Daoy (cell line): ENCODE measurements at regions not wholly inside any gene's neighbourhood (a gene's known extent, or its start where the extent isn't known, plus 50 kb on each side); places are given as distances from the start of the nearest gene placed in this dataset.

ENCODE experiments used
- DNase-seq: peaks from one replicate; pipeline ENCODE4 v3.0.0-alpha.2; 2015; ENCODE audit warnings: low read depth

DNA sequence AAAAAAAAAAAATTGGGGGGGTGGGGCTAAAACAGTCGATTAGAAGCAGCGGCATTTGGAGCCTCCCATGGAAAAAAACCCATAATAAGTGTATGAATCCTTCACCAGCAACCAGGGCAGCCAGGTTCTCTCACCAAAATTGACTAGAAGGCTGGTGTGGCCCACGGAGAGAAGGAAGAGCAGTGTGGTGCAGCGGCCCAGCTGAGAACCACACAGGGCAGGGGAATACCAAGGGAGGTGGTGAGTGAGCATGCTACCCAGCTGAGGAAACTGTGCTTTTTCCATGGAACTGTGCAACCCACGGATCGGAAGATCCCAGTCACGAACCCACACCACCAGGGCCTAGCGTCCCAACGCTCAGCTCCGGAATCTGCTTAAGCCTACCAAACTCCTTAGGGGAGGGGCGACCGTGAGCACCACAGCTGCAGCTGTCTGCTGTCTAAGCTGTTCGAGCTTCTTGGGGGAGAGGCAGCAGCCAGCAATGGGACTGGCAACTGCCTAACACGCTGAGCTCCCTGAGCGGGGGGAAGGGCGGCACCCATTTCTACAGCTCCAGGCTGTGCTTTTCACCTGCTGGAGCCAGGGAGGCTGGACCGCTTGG lies 1037.2 kb upstream of the ACVR2A start:
- DNase-seq: no peak

- DNase-seq: no peak
Measured at GRCh38 chr2:146806364-146807005, 1038.3 kb upstream of the ACVR2A start.

- DNase-seq: no peak
Measured at GRCh38 chr2:146804288-146804687, 1040.5 kb upstream of the ACVR2A start.

DNA sequence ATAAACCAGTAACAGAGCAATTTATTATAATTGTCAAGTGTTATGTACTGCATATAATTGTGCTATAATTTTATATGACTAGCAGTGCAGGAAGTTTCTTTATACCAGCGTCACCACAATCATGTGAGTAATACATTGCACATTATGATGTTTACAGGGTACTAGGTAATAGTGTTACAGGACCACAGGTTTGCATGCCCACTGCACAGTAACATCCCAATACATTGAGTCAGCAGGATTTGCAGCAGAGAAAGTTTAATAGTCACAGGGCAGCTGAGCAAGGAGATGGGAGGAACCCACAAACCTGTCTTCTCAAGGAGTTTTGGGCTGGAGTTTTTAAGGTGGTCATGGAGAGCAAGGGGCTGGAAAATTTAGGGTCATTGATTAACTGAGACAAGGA lies 1042.9 kb upstream of the ACVR2A start:
- DNase-seq: no peak

DNA sequence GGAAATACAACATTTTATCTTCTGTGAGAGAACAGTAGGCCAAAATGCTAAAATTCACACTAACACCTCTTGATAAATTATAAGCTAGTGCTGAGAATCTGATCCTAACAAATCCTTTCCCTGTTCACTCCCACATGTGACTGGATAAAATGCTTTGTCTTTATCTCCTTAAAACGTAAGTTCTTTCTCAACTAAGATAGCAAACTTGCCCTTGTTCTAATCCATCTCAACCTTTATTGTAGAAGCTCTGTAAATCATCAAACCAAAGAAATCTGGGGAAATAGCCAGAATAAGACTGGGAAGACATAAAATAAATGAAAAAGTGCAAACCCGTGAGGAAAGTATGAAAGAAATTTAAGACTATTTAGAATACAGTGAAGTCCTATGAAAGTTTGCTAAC lies 1058.4 kb upstream of the ACVR2A start:
- no peak for DNase-seq

DNA sequence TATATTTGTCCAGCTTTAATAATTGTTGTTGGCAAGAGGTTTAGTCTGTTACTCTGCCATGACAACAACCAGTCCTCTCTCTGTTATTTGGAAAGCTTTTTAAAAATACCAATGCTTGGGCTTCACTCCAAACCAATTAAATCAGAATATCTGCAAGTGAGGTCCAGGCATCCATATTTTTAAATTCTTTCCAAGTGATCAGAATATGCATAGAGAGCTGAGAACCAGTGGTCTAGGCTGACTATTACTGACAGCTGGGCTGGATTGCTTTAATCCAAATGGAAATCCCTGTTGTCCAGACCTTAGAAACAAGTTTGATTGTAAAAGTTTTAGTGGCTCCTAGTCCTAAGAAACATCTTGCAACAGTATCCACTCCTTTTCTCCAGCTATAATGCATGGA lies 1059.7 kb upstream of the ACVR2A start:
- no peak for DNase-seq

- DNase-seq: no peak
Measured at GRCh38 chr2:146784602-146785001, 1060.2 kb upstream of the ACVR2A start.

GRCh38 chr2:146777181-146777580 lies 1067.6 kb upstream of the ACVR2A start:
- no peak for DNase-seq

DNA sequence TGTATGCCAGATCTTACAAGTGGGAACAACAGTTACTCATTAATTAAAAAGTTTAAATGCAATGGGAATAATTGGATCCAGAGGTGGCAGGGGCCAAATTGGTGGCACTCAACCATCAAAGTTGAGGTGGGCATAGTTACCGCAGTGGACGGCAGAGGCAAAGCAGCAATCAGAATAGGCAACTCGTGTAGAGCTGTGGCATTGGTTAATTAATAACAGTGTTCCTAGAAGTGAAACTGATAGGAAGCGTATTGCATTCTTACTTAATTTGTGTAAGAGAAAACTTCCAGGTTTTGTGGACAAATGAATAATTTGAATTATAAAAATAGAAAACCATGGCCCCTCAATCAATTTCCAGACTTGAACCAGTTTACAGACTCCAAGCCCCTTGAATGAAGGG lies 1068.2 kb upstream of the ACVR2A start:
- no peak for DNase-seq

DNA sequence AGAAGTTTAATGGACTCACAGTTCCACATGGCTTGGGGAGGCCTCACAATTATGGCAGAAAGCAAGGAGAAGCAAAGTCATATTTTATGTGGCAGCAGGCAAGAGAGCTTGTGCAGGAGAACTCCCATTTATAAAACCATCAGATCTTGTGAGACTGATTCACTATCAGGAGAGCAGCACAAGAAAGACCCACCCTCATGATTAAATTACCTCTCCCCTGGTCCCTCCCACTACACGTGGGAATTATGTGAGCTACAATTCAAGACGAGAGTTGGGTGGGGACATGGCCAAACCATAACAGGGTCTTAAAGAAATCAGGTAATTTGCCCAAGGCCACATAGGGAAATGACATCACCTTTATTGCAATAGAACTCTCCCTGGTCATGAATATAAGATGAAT lies 1073.3 kb upstream of the ACVR2A start:
- no peak for DNase-seq

DNA sequence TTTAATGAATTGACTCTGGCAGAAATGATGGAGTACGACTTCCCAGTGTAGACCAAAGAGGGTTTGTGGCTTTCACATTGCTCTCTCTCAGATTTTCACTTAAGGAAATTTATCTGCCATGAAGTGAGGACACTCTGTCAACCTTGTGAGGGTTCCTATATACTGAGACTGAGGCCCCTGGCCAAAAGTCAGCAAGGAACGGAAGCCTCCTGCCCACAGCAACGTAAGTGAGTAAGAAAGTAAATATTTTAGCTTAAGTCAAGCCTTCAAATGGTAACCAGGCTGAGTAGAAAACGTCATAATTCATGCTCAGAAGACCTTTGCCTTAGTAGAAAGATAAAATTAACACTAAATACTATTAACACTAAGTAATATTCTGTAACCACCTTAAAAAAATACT lies 1080.5 kb upstream of the ACVR2A start:
- DNase-seq: no peak

DNA sequence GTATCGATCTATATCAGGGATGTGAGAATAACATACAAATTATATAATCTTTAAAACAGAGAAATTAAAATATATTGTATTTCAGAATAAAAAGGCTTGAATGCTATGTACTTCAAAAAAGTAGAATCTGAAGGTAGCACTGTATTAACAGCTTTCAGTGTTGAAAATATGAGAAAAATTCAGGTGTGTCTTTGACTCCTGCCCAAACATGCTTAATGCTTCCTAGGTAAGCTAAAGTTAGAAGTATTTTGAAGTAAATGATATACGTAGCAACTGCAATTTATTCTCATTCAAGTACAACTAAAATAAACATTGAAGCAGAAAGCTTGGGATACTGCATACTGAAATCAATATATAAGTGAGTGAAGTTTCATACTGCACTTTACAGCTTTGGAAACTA lies 1082.0 kb upstream of the ACVR2A start:
- no peak for DNase-seq

- no peak for DNase-seq
Measured at GRCh38 chr2:146754606-146755005, 1090.2 kb upstream of the ACVR2A start.

DNA sequence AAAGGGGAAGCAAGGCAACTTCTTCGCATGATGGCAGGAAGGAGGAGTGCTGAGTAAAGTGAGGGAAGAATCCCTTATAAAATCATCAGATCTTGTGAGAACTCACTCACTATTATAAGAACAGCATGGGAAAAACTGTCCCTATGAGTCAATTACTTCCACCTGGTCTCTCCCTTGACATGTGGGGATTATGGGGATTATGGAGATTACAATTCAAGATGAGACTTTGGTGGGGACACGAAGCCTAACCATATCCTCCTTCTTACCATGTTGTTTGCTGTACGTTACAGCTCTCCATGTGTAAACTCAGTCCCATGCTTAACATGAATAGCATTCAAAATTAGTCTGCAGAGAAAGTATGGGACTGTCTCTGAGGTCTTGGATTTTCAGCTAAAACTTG lies 1096.8 kb upstream of the ACVR2A start:
- no peak for DNase-seq

- DNase-seq: no peak
Measured at GRCh38 chr2:146741260-146741659, 1103.6 kb upstream of the ACVR2A start.

GRCh38 chr2:146734821-146735190 lies 1110.0 kb upstream of the ACVR2A start:
- DNase-seq: no peak

DNA sequence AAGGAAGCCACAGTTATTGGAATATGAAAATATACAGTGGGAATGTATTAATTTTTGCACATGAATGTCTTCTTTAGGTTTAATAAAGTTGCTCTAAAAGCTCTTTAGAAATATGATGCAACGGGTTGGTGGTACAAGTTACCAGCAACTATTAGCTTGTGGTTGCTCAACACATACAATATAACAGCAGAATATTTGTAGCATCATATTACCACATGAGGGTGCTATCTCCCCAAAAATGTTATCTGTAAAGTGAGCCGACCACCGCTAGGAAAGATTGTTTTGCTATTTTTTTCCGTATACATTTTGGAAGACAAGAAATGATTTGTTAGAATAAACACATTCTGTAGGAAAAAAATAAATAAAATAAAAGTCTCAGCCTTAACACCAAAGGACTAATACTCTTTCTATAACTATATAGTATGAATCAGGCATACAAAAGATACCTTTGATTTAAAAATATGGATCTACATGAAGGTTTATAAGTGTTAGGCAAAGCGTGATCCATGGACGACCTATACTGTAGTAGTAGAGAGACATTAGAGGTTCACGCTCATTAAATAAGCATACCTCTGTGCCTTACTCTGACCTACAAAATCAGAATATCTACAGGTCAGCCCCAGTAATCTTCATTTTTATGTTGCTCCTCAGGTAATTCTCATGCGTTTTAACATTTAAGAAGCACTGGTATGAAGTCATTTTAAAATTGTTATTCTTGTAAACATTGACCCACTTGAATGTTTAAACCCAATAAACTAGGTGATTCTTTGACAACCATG lies 1110.6 kb upstream of the ACVR2A start:
- DNase-seq: no peak

GRCh38 chr2:146730882-146731281 lies 1113.9 kb upstream of the ACVR2A start:
- no peak for DNase-seq

DNA sequence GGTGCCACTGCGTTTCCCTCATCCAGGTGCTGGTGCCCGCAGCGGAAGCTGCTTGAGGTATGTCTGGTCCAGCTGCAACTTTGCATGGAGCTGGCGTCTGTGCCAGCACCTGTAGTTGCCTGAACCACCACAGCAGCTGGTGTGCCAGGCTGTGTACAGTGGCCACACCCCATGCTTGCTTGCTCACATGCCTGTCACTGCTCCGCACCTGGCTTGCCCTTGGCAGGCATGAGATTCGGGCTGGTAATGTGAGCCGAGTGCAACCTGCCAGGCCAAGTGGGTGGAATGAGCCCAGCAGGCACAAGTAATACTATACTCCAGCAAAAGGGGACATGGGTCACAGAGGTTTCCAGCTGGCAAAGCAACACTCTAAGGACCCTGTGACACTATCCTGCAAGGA lies 1123.3 kb upstream of the ACVR2A start:
- no peak for DNase-seq

- DNase-seq: no peak
Measured at GRCh38 chr2:146720170-146720569, 1124.7 kb upstream of the ACVR2A start.

DNA sequence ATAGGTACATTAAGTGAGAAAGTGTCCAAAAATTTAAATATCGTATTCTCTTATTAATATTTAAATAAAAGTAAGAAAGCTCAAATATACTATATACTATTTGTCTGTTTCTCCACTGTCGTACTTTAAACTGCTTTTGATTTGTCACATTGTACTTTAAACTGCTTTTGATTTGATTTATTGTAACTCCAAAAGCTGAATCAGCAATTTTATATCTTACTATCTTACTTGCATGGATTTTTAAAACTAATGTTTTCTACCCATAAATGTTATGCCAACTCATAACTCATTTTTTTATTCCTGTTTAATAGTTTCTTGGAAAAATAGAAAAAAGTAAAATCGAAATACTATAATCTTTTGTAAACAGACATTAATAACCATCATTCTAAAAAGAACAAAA lies 1128.2 kb upstream of the ACVR2A start:
- DNase-seq: no peak

- DNase-seq: no peak
Measured at GRCh38 chr2:146709004-146709403, 1135.8 kb upstream of the ACVR2A start.

GRCh38 chr2:146701183-146701582 lies 1143.6 kb upstream of the ACVR2A start:
- DNase-seq: no peak
